LoVo (cell line): ENCODE measurements at regions not wholly inside any gene's neighbourhood (a gene's known extent, or its start where the extent isn't known, plus 50 kb on each side); places are given as distances from the start of the nearest gene placed in this dataset.
"Not testable (repeated sequence)": the region's sequence is repeated elsewhere in the genome, so short reads cannot be mapped to it uniquely, and the experiment has no call there.

Source experiments
- DNase-seq: peaks from one replicate; pipeline ENCODE4 v3.0.0-alpha.2; 2016; ENCODE audit warnings: low spot score

DNA sequence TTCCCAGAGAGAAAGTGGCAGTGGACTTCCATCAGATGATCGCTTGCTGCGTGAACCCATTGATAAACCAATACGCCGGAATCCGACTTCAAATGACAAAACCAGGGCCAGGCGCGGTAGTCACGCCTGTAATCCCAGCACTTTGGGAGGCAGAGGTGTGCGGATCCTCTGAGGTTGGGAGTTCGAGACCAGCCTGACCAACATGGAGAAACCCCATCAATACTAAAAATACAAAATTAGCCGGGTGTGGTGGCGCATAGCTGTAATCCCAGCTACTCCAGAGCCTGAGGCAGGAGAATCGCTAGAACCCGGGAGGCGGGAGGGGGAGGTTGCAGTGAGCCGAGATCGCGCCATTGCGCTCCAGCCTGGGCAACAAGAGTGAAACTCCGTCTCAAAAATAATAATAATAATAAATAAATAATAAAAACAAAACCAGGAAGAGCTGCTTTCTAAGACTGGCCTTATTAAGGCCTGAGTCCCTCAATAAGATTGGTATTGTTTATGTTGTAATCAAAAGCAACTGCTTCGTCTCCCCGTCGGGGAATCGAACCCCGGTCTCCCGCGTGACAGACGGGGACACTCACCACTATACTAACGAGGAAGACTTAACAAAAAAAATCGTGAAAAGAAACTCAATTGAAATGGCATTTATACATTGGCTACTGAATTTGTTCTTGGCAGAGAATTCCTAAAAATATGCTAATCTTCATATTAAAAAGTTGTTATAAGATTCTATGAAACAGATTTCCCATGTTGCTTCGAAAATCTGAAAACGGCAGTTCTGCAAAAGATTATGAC is 110.2 kb upstream of the ZNF184 start:
- DNase-seq: peak; percentile 25

DNA sequence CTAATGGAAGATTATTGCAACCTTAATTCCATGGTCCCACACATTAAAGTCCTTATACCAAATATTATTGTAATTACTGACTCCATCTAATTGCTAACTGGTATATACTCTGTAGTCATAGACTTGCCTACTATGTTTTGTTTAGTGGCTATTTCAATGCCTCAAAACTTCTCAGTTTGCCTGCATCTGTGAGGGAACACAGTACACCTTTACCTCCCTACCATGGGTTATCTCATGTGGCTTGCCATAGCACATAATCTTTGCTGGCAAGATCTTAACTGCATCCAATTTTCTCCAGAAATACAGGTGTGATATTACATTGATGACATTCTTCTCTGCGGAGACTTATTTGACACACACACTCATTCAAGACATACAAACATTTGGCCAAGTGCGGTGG is 107.1 kb upstream of the ZNF184 start:
- no peak for DNase-seq

DNA sequence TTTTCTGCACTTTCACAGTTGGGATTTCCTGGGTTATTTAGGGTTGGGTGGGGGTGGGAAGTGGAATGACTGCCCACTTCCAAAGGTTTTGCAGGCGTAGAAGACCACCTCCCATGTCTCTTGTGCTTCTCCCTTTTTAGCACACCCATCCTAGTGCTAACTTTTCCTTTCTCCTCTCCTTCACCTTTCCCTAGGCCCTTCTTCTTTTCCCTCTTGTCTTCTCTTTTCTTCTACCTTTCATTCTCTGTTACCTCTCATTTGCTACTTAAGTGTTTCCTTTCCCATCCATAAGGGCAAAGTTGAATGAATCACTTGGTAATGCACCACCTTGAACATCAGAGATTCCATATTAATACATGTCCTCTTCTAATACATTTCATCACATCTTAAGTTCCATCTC is 105.0 kb upstream of the ZNF184 start:
- no peak for DNase-seq

GRCh38 chr6:27575594-27576361 is 102.9 kb upstream of the ZNF184 start:
- DNase-seq: no peak

GRCh38 chr6:27568226-27568897 is 95.5 kb upstream of the ZNF184 start:
- no peak for DNase-seq

DNA sequence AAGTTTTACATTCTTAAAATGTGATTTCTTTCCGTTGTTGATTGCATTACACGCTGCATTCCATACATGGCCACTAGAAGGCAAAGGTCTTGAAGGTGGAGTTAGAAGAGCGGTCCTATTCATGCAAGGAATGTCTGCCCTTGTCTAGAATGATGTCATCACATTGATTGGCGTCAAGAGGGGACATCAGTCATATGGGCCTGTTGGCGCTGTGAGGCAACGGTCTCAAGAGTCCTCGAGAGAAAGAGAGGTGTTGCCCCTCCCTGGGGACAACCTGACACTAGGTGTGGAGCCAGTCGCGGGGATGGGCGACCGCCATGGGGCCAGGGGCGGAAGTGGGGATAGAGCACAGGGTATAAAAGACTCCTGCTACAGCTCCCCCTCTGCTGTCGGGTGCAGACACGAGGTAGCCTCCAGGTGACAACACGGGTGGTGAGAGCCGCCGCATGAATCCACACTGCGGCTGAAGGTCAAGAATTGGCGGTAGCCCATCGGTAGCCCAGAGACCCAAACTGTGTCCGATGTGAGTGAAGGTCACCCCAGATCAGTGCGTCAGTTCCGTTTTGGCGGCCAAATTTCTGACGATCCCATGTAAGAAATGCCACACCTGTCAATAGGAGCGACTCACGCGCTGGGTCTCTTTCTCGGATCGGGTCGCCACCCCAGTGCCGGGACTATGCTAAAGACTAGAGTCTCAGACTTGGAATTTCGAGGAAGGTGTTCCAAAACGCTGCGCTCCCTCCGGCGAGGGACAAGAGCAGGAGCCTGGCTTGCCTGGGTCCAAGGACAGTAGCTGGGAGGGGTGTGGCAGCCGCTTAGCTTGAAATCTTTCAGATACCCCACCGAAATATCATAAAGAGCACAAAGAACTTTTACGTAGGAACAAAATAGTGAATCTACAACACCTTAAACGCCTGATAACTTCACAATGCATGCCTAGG is 93.2 kb upstream of the ZNF184 start:
- no peak for DNase-seq

DNA sequence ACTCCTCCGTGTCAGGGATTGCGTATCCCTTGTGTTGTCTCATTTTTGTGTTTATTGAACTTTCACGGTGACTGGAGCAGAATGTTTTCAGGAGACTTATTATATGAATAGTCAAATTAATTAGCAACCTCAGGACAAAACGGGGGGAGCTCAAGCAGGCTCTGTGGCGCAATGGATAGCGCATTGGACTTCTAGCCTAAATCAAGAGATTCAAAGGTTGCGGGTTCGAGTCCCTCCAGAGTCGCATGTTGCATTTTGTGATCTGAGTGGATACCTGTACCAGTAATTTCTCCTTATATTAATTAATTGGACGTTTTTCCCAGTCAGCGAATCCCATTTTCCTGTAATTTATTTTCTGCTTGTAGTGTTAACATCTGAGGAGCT is 89.1 kb upstream of the ZNF184 start:
- DNase-seq: no peak

GRCh38 chr6:27558028-27558724 is 85.3 kb upstream of the ZNF184 start:
- no peak for DNase-seq

DNA sequence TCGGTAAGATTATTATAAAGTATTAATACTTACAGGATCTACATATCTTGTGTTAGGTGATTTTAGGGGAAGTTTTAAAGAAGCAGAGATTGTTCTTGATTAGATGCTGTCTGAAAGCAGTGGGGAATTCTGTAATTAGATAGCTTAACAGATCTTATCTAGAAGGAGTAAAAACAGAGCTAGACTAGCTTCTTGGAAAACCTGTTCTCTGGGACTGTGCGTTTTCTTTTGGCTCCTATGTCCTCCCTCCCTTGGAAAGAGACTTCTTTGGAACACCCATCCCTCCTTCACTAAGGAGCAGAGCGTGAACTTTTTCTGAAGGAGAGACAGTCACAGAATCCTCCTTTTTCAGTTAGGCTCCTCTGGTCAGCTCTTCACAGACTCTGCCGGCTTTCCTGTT is 83.5 kb upstream of the ZNF184 start:
- DNase-seq: no peak

DNA sequence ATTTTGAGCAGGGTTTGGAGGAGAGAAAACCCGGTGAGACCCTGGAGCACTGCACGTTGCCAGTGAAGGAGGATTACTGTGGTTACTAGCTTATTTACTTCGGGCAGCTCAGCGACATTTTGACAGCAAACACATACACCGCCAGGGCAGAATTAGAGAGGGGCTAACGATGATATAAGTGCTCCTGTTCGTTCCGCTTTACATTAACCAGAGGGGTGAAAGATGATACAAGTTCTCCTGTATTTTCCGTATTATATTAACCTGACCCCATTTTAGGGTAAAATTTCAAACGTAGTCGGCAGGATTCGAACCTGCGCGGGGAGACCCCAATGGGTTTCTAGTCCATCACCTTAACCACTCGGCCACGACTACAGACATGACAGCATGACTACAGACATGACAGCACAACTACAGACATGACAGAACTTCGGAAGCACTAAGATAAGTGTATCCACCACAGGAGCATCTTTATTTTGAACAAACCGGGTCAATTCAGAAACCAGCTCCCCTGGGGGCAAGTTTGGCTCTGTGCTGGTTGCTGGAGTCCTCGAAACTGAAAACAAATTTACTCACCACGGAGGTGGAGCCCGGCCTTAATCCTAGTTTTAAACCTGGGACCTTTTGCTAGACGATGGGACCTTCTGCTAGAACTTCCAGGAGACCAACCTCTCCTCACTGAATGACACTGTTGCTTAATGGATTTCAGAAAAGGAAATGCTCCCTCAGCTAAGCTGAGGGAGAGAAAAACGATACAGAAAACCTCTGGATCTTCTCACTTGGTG is 80.4 kb upstream of the ZNF184 start:
- DNase-seq: no peak

DNA sequence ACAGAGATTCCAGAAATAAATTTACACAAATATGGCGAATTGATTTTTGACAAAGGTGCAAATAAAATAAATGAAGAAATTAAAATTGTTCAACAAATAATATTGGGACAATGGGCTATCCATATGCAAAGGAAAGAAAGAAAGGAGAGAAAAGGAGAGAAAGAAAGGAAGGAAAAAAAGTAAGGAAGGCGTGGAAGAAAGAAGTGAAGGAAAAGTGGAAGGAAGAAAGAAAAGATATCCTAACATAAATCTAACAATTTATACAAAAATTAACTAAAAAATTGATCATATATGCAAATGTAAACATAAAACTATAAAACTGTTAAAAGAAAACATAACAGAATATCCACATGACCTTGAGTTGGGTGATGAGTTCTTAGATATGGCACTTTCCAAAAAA is 78.7 kb upstream of the ZNF184 start:
- DNase-seq: no peak

DNA sequence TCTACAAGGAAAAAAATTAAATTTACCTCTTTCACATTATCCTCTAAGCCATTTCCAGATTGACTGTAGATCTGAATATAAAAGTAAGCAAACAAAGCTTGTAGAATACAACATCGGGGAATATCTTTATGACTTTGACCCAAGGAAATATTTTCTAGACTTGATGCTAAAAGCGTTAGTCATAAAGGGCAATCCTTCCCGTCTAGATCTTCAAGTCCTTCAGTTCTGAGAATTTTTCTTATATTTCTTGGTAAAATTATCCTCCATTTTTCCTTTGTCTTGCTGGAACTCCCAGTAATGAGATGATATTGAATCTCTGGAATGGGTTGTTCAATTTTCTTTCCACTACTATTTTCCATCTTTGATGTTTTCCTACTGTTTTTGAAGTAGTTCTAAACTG is 77.8 kb upstream of the ZNF184 start:
- no peak for DNase-seq

GRCh38 chr6:27549241-27549598 is 76.3 kb upstream of the ZNF184 start:
- DNase-seq: not testable (repeated sequence)

- peak; percentile 68 for DNase-seq
Measured at GRCh38 chr6:27547157-27548075, 74.5 kb upstream of the ZNF184 start.

DNA sequence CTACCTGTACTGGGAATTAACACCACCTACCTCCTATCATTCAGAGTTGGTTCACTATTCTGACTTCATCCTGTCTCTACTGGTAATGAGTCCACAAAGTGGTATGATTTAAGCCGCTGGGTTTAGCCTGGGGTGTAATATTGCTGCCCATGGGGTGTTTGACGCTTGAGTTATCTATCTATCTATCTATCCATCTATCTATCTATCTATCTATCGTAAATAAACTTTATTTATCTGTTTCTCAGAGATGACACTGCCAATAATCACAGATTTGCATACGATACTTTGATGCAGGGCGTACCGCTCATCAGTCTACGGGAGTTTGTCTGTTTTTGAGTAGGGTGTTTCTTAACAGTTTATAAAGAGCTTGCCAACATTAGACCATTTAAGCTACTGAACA is 73.6 kb upstream of the ZNF184 start:
- no peak for DNase-seq

- peak; percentile 60 for DNase-seq
Measured at GRCh38 chr6:27545271-27546046, 72.6 kb upstream of the ZNF184 start.

GRCh38 chr6:27544612-27545260 is 71.8 kb upstream of the ZNF184 start:
- peak; percentile 13 for DNase-seq

- DNase-seq: not testable (repeated sequence)
Measured at GRCh38 chr6:27544135-27544534, 71.2 kb upstream of the ZNF184 start.
